GM18870 (cell line): ENCODE measurements at regions not wholly inside any gene's neighbourhood (a gene's known extent, or its start where the extent isn't known, plus 50 kb on each side); places are given as distances from the start of the nearest gene placed in this dataset.

Experiments
- ATAC-seq: cut with Tn5 transposase; IDR thresholded peaks from one replicate; pipeline ENCODE4 v1.9.1; 2021; ENCODE audit warnings: moderate library complexity; ENCODE audit not compliant: unreplicated experiment

DNA sequence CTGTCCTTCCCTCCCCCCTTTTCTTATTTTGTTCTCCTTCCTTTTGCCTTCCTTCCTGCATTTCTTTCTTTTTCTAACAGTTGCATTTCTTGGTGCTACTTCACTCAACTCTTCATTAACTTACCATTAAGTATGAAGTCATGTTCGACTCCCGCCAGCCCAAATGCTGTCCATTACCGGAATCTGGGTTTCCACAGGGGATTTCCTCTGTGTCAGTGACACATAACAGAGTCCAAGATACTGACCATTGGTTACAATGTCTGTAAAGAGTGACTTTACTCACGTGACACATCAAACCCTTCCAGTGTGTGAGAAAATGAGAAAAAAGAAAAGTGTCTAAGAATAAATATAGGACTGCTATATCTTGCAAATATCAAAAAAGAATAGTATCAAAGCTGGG lies 500.0 kb upstream of the FRG1 start:
- ATAC-seq, result no peak

DNA sequence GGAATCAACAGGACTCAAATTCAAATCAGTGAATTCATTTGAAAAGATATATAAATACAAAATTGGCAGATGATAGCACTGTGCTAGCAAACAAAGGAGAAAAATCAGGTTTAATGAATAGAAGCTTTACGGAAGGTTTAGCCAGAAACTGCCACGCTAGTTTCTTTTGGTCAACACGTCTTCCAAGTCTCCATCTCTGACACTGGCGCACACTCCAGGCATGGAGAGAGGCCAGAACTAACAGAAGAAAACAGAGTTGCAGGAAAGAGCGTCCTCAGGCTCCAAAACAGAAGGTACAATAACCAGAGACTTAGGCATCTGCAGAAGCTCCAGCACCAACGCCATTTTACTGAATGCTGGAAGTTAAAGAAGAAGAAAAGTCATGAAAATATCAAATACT lies 497.3 kb upstream of the FRG1 start:
- ATAC-seq, result no peak

DNA sequence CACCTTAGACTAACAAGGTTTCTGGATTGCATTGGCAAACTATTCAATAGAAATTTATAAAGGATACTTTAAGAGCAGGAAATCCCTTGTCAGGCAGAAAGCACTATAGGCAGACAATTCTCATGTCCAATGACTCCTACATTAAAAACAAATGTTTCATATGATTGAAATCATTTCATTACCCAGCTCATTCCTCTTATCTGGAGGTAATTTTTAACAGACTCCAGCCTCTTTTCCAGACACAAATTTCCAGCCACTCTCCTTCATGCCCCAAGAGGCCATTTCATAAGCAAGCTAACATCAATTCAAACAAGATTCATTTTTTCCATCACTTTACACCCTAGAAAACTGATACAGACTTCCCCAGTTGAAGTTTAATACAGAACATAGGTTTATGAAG lies 495.1 kb upstream of the FRG1 start:
- ATAC-seq, result no peak

DNA sequence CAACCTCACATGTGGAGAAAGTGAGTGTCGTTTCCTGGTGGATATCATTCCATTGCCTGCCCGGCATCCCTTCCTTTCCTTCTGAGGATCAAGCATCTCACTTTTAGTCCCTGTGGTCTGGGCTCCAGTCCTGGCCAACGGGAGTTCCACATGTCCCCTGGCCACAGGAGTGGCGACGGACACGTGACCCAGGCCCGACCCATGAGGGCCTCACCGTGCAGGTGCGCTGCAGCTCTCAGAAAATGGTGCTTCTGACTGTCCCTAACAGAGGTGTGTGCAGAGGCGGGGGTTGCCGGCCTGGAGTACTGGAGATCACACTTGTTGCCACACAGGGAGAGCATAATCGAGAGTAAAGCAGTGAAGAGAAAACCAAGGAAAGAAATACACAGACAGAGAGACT lies 476.9 kb upstream of the FRG1 start:
- ATAC-seq, result no peak

DNA sequence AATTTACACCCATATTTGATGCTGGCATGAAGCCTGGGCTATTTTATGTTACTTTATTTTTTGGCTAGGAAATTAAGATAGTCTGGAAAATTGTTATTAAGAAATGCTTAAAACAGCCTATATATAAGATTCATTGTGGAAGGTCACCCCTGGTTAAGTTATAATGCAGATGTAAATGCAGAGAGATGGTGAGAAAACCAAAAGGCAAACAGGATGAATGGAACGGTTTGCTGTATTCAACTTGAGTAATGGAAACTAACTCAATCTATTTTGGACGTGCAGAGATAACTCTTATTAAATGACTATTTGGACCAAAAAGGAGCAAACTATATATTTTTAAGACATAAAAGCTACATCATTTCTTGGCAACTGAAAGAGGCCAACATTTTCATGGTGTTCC lies 446.3 kb upstream of the FRG1 start:
- no peak for ATAC-seq

DNA sequence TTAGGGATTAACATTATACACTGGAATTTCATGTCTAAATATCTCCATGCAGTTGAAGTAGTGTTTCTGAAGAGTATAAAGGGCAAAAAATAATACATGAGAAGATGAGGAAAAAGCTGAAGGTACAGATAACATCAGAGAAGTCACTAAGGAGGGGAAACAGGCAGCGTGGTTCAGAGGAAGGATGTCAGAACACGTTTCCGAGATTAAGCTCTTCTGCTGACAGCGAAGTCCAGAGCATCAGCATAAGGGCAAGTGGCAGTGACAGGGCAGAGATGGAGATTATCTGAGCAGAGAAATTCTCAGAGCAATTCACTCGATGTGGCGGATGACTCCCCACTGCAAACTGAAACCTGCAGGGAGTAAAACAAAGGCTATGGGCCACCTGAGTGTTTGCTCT lies 443.2 kb upstream of the FRG1 start:
- no peak for ATAC-seq

- ATAC-seq, result no peak
These were observed 442.7 kb upstream of the FRG1 start for GRCh38 chr4:189497996-189498395.

- no peak for ATAC-seq
These were observed 442.2 kb upstream of the FRG1 start for GRCh38 chr4:189498457-189498856.

DNA sequence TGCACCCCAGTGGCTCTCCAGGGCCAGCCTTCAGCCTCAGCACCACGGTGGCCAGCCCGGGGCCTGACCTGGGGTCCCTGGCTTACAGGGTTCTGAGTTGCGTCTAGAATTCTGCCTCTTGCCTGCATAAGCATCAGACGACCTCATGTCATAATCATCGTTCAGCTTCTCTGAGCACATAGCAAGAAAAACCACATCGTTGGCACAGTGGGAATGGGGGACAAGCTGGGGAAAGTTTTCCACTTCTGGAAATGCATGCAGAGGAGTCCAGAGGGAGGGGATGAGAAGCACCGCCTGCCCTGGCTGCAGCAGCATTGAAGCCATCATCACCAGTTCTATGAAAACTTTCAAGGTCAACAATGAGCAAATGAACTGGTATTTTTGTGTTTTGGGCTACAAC lies 441.0 kb upstream of the FRG1 start:
- ATAC-seq, result no peak

- ATAC-seq, result no peak
These were observed 439.7 kb upstream of the FRG1 start for GRCh38 chr4:189500970-189501369.

DNA sequence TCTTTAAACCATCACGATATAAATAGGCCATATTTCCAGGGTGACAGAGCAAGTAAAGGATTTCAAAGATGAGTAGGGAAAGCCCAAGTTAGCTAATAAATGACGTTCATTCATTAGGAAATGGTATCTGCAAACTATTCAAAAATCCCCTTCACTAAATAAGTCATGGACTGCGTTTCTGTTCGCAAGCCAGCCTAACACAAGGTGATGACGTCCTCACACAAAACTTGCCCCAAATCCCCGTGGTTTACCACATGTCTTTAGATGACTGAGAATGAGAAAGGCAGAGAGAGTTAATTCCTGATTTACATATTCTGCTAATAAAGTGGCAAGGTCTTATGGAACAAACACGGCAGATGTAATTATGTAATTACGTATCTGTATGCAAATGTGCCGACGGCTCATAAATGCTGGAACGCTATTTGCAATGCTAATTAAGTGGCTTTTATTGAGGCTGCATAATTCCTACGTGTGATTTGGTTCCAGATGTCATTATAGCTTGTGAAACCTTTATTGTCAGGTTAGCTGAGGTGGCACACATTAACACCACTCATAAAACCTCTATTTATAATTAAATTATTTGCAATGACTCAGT lies 437.7 kb upstream of the FRG1 start:
- no peak for ATAC-seq

DNA sequence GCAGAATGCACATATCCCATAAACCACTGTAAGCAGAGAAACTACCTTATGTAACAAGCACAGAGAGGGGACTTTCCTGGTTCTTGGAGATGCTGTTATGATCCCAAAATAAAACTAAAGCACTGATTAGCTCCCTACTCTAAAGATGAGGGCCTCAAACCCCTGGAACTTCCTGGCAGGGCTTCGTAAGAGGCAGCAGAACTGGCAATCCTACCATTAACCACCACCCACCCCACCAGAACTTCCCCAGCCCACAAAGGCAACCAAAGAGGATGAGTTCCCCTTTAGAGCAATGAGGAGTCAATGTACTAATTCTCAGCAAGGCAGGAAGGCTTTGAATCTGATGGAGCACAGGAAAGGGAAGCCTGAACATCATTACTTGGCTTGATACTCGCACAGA lies 436.5 kb upstream of the FRG1 start:
- ATAC-seq, result no peak

GRCh38 chr4:189505380-189505779 lies 435.3 kb upstream of the FRG1 start:
- ATAC-seq, result no peak

DNA sequence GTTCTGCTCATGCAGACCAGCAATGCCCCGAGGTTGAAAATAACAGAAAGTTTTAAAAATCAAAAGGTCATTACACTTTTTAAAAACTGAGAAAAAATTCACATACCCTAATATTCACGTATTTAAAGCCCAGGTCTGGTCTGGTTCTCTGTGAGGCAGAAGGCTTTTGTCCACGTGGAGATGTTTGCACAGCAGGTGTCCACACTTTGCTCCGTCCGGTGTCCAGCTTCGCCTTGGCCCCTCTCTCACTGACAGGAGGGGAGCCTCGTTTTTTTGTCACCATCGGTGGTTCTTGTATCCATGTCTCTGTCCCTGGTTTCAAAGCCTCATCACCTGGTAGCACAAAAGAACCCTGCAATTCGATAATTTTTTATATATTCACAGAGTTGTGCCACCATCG lies 434.6 kb upstream of the FRG1 start:
- no peak for ATAC-seq

- no peak for ATAC-seq
These were observed 433.6 kb upstream of the FRG1 start for GRCh38 chr4:189507060-189507459.

DNA sequence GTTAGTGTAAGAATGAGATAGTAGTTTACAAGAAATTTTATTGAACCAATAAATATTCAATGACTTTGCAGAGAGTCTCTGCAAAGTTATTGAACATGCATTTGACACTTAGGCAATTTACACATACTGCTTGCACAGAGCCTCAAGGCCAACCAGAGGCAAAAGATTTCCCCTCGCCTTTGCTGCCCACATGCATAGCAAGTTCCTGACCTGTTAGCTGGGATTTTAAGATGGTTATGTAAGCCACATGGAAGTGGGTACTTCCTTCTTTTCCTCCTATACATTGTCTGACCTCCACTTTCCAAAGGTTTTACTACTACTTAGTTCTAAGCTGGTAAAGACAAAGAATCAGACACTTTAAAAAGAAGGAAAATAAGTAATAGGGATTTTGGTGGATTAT lies 430.1 kb upstream of the FRG1 start:
- no peak for ATAC-seq

GRCh38 chr4:189511581-189511980 lies 429.1 kb upstream of the FRG1 start:
- no peak for ATAC-seq

- ATAC-seq, result no peak
These were observed 427.3 kb upstream of the FRG1 start for GRCh38 chr4:189513421-189513820.

- no peak for ATAC-seq
These were observed 426.5 kb upstream of the FRG1 start for GRCh38 chr4:189514209-189514608.

DNA sequence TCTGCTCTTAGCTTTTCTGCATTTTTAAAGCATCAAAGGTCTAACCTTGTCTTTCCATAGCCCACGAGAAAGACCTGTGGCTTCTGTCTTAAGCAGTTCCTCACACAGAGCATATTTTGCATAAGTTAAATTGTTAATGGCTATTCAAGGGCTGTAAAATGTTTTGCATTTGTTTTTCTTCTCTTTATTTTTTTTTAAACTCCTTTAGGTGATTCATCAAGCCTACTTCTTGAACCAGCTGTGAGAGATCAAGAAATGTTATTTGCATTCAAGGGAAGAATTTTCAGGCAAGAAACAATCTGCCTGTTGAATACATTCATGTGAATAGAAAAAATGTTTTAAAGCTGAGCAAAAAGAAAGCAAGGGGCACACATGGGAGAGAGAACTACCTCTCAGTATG lies 423.8 kb upstream of the FRG1 start:
- ATAC-seq, result no peak

GRCh38 chr4:189519186-189519585 lies 421.5 kb upstream of the FRG1 start:
- ATAC-seq, result no peak

GRCh38 chr4:189525304-189525703 lies 415.4 kb upstream of the FRG1 start:
- ATAC-seq, result no peak

- no peak for ATAC-seq
These were observed 409.8 kb upstream of the FRG1 start for GRCh38 chr4:189530848-189531247.

DNA sequence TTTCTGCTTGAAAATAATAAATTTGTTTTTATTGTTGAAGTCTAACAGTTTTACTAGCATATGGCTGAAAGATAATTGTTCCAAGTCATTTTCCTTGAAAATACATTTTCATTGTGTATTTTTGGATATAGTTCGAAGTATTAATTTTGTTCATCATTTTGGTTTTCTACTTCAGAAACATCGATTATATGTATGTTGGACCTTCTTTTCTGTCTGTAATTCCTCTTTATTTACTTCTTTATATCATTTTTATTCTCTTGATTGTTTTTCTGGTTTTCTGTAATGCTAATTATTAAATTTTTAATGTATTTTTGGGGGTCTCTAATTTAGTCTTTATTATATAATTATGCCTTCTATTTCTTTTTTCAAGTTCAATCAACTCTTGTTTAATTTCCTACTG lies 407.1 kb upstream of the FRG1 start:
- no peak for ATAC-seq
